GM13977 (cell line): ENCODE measurements at regions not wholly inside any gene's neighbourhood (a gene's known extent, or its start where the extent isn't known, plus 50 kb on each side); places are given as distances from the start of the nearest gene placed in this dataset.

Experiments
- DNase-seq: peaks from one replicate; pipeline ENCODE4 v3.0.0; 2012; ENCODE audit warnings: low spot score
- in situ Hi-C: fragments of 300-500 bp; cut with MboI; formaldehyde crosslinking; loops from one replicate; pipeline ENCODE4 v1.12.0; 2022; ENCODE audit warnings: low sequenced_read_pairs, low pct_unique_long_range_greater_than_20kb, mixed read lengths, inconsistent platforms; ENCODE audit not compliant: unreplicated experiment
- TF ChIP-seq, protein P1 (sequence below): IDR thresholded peaks from 2 replicates; pipeline ENCODE4 v1.5.1; 2012; ENCODE audit warnings: mild to moderate bottlenecking, control low read depth; ENCODE audit not compliant: insufficient read depth; ENCODE audit errors: extremely low read depth, missing control alignments

DNA sequence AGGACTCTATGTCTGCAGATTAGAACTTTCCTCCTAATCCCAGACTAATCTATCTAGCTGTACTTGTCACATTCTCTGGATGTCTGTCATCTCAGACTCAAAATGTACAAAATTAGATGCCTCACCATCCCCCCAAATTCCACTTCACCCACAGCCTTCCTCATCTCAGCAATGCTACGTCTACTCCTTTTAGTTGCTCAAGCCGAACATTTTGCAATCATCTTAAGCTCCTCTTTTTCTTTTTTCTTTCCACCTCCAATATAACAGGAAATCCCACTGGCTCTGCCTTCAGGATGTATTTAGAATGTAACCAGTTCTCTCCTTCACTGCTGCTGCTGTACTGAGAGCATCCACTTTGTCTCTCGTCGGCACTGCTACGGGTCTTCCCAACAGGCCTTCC lies 1091.8 kb downstream of the TBC1D22A start:
- TF ChIP-seq, protein P1, sequence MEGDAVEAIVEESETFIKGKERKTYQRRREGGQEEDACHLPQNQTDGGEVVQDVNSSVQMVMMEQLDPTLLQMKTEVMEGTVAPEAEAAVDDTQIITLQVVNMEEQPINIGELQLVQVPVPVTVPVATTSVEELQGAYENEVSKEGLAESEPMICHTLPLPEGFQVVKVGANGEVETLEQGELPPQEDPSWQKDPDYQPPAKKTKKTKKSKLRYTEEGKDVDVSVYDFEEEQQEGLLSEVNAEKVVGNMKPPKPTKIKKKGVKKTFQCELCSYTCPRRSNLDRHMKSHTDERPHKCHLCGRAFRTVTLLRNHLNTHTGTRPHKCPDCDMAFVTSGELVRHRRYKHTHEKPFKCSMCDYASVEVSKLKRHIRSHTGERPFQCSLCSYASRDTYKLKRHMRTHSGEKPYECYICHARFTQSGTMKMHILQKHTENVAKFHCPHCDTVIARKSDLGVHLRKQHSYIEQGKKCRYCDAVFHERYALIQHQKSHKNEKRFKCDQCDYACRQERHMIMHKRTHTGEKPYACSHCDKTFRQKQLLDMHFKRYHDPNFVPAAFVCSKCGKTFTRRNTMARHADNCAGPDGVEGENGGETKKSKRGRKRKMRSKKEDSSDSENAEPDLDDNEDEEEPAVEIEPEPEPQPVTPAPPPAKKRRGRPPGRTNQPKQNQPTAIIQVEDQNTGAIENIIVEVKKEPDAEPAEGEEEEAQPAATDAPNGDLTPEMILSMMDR, result no peak
- no peak for DNase-seq
- in situ Hi-C loops, result no loop called here

DNA sequence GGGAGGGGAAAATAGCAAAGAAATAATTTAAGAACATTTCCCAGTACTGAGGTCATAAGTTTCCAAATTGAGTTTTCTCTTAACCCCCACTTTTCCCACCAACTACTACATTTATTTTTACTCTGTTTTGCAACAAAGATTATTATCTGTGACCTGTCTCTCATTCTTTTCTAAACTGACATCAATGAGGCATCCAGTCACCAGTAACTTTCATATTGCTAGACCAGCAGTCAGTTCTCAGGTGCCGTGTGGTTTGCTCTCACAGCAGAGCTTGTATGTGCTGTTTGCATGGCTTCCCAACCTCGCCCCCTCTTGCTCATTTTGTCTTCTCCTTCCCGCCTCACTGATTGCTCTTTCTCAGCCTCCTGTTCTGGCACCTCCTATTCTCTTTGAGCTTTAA lies 1091.3 kb downstream of the TBC1D22A start:
- DNase-seq, result no peak
- TF ChIP-seq, protein P1, result no peak
- in situ Hi-C loops, result no loop called here

DNA sequence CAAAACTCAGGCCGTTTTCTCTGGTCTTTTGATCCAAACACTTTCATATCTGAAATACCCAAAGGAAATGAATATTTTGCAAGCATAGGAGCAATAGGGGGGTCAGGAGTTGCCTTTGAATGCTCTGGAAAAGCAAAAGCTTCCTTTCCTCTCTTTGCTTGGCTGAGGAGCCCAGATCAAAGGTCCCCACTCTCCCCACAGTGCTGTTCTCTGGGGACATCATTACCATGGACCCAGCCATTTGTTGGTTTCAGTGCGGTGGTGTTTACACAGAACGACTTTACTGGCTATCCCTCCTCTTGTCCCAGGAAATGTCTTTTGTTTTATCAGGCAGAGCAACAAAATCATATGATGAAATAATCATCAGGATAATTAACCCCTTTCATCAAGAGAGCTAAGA lies 1089.1 kb downstream of the TBC1D22A start:
- in situ Hi-C loops, result no loop called here
- no peak for DNase-seq
- TF ChIP-seq, protein P1, result no peak

DNA sequence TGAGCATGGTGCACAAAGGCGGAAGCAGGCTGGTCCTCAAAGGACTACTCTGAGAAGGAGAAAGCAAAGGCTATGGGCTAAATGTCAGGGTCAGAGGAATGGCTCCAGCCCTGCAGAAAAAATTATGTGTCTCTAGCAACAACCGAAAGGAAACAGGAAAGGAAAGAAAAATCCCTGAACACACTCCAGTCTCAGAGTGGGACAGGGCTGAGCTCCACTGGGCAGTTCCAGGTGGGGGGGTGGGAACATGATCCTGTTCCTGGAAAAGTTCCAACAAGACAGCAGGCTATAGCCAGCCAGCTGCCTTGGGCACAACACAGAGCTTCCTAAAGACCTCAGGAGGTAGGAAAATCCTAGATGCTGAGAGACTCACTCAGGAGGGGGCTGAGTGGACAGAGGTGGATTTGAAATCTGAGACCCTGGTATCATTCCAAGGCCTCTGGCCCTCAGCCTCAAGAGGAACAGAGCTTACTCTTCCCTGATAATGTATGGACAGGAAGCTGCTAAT lies 1088.2 kb downstream of the TBC1D22A start:
- DNase-seq, result no peak
- in situ Hi-C loops, result no loop called here
- TF ChIP-seq, protein P1, result no peak

DNA sequence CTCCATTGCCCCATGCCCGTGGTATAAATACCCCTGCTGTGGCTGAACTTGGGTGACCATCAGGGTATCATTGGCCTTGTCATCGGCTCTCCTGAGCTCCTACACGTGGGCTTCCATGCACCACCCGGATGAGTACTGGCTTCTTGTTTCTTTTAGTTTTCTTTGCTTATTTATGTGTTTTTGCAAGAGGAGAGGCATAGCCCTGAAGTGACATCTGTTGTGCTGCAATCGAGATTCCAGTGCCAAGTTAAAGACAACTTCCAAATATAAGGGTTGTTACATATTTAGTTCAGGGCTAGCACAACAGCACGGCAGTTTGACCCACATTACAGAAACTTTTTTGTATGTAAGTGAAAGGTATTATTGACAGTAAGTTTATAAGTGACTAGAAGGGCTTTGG lies 1087.1 kb downstream of the TBC1D22A start:
- TF ChIP-seq, protein P1, result no peak
- in situ Hi-C loops, result no loop called here
- no peak for DNase-seq

DNA sequence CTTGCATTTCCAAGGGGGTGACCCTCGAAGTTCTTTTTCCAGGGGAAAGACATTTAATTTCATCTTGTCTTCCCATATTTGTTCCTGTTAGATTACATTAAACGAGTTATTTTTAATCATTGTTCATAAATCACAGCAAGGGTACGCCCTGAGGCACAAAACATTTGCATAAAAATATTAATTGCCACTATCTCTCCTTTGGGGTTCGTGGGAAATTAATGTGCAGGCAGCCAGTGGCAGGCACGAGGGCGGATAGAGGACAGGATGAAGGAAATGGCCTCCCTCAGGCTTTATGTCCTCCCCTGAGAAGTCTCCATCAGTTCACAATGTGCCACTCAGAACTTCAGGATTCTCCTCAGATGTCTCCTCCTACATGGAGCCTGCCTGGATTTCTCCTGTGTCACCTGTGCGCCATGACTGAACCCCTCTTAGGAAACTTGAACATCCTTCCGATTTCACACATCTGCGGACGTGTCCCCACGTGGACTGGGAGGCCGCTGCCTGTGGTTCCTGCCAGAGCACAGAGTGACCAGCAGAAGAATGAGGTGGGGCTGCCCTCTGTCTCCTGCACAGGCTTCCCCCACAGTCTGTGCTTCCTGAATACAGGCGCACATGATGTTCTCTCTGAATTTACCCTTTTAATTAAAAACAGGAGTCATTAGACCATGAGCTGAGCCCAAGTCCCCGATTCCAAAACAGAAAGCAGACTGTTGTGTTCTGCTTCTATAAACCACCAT lies 1085.9 kb downstream of the TBC1D22A start:
- in situ Hi-C loops, result no loop called here
- TF ChIP-seq, protein P1, result no peak
- no peak for DNase-seq
